ENCODE measurements at regions not wholly inside any gene's neighbourhood (a gene's known extent, or its start where the extent isn't known, plus 50 kb on each side); places are given as distances from the start of the nearest gene placed in this dataset.

- TF ChIP-seq POLR2AphosphoS5 (IDR thresholded peaks at IDR 0.05; ENCODE audit: low read depth, low read length) (no peak), POLR2A (IDR thresholded peaks at IDR 0.05; ENCODE audit: low read depth, low read length) (no peak), TAF1 (IDR thresholded peaks at IDR 0.05; ENCODE audit: low read depth, low read length) (no peak), SPI1 (IDR thresholded peaks at IDR 0.05; ENCODE audit: low read depth, low read length) (no peak)
Measured at GRCh38 chr20:52539891-52540290, 348.3 kb upstream of the ZFP64 start.
